ENCODE measurements at regions not wholly inside any gene's neighbourhood (a gene's known extent, or its start where the extent isn't known, plus 50 kb on each side); places are given as distances from the start of the nearest gene placed in this dataset.
"Not testable (repeated sequence)": the region's sequence is repeated elsewhere in the genome, so short reads cannot be mapped to it uniquely, and the experiment has no call there.

- not testable (repeated sequence) for FAIRE-seq
Measured at GRCh38 chr4:189560605-189561004, 380.1 kb upstream of the FRG1 start.

DNA sequence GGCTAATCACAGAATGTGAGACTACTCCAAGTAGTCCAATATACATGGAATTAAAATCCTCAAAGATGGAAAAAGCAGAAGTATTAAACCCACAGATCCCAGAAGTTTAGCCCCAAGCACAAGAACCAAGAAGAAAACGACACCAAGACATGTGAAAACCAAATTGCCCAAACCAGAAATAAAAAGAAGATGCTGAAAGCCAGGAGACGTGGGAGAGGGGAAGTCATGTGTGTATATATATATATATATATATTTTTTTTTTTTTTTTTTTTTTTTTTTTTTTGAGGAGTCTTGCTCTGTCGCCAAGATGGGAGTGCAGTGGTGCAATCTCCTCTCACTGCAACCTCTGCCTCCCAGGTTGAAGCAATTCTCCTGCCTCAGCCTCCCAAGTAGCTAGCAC lies 376.9 kb upstream of the FRG1 start:
- FAIRE-seq = not testable (repeated sequence)

- not testable (repeated sequence) for FAIRE-seq
Measured at GRCh38 chr4:189566271-189566670, 374.4 kb upstream of the FRG1 start.

DNA sequence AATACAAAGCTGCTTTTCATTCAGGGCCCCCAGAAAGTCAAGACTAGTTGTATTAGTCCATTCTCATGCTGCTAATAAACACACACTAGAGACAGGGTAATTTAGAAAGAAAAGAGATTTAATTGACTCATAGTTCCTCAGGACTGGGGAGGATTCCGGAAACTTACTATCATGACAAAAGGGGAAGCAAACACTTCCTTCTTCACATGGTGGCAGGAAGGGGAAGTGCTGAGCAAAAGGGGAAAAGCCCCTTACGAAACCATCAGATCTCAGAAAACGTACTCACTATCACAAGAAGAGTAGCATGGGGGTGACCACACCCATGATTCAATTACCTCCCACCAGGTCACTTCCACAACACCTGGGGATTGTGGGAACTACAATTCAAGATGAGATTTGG lies 373.8 kb upstream of the FRG1 start:
- not testable (repeated sequence) for FAIRE-seq

DNA sequence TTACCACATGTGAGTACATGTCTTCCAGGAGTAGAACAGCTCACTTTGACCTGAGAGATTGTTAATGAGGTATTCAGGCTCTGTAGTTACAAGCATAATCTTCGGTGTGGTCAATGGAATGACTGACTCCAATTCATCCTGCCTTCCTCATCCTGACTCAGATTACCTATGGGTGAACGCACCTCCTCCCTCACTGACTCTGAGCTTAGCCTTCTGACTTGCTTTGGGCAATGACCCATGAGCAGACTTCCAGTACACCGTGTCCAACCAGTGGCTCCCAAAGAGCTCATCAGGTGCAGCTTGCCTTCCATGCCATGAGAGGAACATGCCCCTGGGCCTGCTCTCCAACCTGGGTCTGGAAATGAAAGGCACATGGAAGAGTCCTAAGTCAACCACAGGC lies 361.0 kb upstream of the FRG1 start:
- FAIRE-seq = not testable (repeated sequence)

DNA sequence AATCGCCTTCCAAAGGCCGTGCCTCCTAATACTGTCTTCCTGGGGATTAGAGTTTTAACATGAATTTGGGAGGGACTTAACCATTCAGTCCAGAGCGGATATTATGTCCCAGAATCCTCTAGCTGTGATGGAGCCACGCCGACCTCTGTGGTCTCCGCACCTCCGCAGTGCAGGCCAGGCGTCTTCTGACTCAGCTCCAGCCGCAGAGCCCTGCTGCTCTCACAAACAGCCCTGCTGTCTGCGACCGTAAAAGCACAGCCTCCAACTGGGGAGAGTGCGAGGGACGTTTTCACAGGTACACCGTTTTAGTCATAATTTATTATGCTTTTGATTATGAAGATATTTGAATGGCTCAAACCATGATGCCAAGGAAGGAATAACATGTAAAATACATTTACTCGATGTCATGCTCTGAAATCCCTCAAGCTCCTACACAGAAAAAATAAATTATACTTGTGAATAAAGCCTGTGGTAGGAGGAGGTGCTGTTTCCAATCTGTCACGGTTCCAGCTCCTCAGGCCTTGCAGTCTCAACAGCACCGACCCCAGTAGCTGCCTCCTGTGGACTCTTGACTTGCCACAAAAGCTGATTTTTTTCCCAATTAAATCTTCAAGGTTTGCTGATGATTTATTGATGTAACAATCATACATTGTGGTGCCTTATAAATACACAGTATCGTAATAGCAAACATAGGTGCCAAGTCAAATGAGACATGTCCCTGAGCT lies 353.6 kb upstream of the FRG1 start:
- FAIRE-seq = not testable (repeated sequence)

DNA sequence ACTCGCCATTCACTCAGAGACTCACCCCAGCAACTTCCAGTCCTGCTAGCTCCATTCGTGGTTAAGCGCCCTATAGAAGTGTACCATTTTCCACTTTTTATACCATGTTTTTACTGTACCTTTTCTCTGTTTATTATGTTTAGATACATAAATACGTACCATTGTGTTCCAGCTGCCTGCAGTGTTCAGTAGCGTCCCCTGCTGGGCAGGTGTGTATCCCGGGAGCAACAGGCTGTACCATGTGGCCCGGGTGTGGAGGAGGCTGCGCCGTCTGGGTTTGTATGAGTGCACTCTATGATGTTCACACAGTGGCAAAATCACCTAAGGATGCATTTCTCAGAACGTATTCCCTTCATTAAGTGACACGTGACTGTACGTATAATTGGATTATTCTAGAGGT lies 351.5 kb upstream of the FRG1 start:
- not testable (repeated sequence) for FAIRE-seq

DNA sequence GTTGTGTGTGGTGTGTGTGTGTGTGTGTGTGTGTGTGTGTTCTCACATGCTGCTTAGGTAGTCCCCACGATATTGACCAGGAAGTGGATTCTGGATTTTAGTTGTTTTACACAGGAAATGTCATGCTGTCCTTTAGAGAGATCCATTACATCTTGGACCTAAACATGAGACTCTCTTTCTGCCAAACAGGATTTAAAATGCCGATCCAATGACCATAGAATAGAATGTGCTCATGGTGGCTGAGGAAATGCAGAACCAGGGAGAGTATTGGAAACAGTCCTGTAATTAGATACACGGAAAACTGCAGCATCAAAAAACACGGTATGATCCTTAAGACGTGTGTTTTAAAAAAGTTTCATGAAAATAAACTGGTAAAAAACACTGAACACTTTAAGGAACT lies 347.8 kb upstream of the FRG1 start:
- no peak for FAIRE-seq

GRCh38 chr4:189597341-189597740 lies 343.3 kb upstream of the FRG1 start:
- FAIRE-seq = no peak

DNA sequence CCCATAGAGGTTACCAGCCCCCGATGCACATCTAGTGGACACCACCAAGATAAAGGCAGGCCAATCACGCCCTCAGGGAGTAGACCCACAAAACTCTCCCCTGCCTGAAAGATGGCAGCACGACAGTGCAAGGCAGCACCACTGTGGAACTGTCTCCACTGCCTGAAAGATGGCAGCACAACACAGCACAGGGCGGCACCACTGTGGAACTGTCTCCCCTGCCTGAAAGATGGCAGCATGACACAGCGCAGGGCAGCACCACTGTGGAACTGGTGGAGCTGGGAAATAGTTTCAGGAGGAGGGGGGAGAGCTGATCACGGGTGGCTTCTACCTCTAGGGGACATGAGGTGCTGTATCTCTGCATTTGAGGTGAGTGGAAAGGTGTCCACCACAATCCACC lies 340.4 kb upstream of the FRG1 start:
- FAIRE-seq = no peak

- no peak for FAIRE-seq
Measured at GRCh38 chr4:189600718-189601435, 339.8 kb upstream of the FRG1 start.

GRCh38 chr4:189602827-189603226 lies 337.8 kb upstream of the FRG1 start:
- not testable (repeated sequence) for FAIRE-seq

- not testable (repeated sequence) for FAIRE-seq
Measured at GRCh38 chr4:189610571-189610970, 330.1 kb upstream of the FRG1 start.

GRCh38 chr4:189613207-189613606 lies 327.5 kb upstream of the FRG1 start:
- FAIRE-seq = no peak

DNA sequence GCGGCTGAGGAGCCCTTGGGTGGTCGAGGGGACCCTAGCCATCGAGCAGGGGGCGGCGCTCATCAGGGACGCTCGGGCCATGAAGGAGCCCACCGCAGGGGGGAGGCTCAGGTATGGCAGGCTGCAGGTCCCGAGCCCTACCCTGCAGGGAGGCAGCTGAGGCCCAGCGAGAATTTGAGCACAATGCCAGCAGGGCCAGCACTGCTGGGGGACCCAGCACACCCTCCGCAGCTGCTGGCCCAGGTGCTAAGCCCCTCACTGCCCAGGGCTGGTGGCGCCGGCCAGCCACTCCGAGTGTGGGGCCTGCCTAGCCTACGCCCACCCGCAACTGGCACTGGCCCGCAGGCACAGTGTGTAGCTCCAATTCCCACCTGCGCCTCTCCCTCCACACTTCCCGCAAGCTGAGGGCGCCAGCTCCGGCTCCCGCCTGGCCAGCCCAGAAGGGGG lies 325.4 kb upstream of the FRG1 start:
- no peak for FAIRE-seq

- FAIRE-seq = not testable (repeated sequence)
Measured at GRCh38 chr4:189617741-189618140, 322.9 kb upstream of the FRG1 start.

DNA sequence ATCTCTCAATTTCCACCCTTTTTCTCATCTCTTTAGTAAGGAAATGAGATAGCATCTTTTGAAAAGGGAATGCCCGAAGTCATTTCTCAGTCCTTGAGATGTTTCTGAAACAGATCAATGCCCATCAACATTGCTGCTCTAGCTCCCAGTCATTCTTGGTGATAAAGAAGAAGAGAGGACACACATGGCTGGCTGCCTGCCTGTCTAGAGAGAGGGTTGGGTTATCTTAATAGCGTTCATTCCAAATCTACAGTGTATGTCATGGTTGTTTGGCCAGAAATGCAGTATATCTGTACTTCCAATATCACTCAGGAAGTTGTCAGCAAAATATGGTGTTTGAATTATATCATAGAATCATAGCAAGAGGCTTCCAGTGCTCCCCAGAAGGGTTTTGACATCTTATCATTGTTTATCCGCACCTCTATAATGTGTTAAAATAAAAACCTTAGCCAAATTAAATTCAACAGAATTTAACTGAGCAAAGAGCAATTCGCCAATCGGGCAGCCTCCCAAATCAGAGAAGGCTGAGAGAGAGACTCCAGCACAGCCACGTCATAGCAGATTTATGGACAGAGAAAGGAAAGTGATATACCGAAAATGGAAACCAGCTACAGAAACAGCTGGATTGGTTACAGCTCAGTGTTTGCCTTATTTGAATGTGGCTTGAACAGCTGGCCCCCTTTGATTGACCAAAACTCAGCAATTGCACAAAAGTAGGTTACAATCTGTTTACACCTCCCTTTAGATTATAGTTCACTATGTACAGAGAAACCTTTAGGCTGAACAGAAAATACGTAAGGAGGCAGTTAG lies 321.0 kb upstream of the FRG1 start:
- FAIRE-seq = not testable (repeated sequence)

DNA sequence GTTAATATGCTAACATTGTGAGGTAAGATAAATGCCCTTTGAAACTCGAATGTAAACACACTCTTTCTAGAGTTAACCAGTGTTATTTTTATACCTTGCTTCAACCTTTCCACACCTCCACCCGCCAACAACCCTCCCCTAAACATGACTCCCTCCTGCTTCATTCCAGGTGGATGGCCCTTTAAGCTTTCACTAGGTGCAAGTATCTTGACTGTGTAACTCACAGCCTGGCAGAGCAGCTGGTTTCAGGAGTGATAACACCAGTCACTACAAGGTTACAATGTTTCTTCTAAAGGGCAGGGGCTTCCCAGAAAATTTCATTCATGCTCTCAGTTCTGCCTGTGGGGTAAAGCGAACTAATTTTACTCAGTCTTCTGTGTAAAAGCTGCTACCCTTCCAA lies 318.1 kb upstream of the FRG1 start:
- not testable (repeated sequence) for FAIRE-seq

DNA sequence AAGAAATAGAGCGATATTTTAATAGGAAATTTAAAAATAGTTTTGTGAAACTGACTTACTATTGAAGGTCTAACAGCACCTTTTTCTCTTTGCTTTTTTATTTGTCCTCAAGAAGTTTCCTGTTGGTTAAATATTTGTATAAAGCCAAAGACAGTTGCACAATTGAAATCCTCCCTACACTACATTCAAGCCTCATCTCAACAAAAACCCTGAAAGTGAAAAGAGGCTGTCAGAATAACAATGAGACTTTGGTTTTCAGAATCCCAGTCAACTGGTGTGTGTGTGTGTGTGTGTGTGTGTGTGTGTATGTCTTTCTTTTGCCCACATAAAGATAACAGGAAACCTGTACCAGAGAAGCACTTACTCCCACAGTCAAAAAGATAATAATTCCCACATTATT lies 313.6 kb upstream of the FRG1 start:
- not testable (repeated sequence) for FAIRE-seq

DNA sequence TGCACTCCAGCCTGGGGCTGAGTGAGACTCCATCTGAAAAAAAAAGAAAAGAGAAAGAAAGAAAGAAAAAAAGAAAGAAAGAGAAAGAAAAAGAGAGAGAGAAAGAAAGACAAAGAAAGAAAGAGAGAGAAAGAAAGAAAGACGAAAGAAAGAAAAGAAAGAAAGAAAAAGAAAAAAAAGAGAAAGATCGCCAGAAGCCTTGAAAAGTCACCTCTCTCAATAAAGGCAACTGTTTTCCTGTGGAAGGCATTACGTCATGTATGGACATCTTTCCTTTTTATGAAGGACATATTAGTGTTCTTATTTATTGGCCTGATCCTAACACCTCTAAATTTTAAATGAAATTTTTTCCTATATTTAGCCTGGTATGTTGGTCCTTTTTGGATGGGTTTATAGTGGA lies 310.9 kb upstream of the FRG1 start:
- FAIRE-seq = not testable (repeated sequence)

DNA sequence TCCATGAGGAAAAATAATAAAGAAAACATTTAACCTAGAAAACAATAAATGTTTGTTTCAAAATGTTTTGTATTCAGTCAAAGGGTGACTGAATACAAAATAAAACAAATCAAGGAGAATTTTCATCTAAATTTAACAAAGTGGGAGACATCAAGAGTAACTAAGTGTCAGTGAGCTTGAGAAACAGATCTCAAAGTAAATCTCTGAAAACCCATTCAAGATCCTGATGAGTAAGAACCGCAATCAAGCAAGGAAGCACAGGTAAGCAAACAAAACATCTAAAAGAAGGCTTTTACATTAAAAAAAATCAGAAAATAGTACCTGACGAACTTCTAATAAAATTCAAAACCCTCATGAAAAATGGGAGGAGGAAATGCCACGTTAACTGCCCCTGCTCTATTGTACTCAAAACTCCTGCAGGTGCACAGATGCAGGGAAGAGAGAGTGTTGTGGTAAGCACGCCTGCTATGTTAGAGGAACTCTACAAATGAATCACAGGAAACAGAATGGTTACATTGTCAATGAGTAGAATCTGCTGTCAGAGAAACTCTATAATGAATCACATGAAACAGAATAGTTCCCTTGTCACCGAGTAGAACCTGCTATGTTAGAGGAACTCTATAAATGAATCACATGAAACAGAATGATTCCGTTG lies 309.6 kb upstream of the FRG1 start:
- not testable (repeated sequence) for FAIRE-seq

DNA sequence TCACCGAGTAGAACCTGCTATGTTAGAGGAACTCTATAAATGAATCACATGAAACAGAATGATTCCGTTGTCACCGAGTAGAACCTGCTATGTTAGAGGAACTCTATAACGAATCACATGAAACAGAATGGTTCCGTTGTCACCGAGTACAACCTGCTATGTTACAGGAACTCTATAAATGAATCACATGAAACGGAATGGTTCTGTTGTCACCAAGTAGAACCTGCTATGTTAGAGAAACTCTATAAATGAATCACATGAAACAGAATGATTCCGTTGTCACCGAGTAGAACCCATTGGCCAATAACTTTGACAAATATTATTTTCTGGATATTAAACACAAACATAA lies 309.1 kb upstream of the FRG1 start:
- not testable (repeated sequence) for FAIRE-seq

DNA sequence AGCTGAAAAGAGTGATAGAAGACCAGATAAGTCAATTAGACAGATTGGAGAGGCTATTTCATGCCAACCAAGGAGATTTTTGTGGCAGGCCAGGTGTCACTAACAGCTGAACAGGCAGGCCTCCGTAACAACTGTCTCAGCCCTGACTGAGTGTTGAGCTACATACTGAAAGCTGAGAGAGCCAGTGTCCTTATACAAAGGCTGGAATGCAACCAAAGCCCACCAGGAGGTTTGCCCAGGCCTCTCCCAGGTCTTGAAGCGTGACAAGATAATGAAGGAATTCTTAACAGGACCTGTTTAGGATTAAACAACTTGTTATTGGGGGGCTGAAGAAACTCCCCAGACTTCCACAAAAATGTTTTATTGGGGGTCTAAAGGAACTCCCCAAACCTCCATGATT lies 290.2 kb upstream of the FRG1 start:
- not testable (repeated sequence) for FAIRE-seq
